Iris pigment epithelial cell (primary cell): ENCODE measurements at regions not wholly inside any gene's neighbourhood (a gene's known extent, or its start where the extent isn't known, plus 50 kb on each side); places are given as distances from the start of the nearest gene placed in this dataset.
"Not testable (repeated sequence)": the region's sequence is repeated elsewhere in the genome, so short reads cannot be mapped to it uniquely, and the experiment has no call there.

Experiments used
- DNase-seq: peaks from one replicate; pipeline ENCODE4 v3.0.0-alpha.2; 2011; ENCODE audit warnings: low read depth

DNA sequence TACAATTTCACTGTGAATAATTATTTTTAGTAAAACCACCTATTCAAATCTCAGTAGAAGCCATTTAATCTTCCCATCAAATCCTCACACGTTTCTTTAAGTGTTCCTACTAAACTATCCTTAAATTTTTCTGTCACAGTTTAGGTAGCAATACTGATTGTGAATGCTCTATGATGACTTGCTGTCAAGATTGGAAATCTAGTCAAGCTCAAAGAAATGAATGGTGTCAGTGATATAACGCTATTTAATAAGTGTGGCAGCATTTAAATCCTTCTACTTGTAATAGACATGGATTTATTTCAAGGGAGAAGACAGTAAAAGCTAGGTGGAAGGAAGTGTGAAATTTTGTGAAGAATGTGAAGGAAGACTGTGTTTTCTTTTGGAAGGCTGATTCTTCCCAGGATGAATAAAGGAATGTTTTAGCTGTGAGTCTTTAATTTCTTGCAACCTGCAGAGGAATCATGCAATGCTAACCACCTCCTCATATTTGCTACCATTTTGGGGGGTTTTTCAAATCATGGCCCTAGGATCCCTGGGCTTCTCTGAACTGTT is 936.7 kb upstream of the NEGR1 start:
- DNase-seq = no peak

DNA sequence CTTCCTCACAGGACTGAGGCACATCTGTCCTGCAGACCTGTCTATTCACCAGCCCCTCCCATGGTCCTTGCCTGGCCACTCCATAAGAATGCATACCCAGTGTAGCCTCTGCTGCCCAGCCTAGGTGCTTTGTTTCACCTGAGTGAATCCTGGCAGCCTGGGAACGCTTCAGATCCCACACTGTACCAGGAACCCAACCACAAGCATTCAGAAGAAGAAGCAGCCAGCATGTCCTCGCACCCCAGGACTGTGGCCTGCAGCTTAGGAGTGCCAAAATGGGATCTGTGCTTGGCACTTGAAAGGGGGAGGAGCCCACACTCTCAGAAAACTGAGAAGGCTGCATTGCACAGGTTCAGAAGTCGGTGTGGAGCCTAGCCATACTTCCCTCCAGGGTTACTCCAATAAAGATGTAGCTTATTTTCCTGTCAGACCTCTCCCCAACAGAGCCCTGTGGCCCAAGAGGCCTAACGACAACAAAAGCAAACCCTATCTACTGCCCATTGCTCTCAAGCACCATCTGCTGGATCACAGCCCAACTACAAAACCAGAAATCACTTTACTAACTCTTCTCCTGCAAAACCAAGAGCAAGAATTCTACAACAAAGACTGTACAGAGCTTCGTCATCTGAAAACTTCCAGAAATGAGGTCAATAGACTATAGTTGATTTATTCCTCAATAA is 923.1 kb upstream of the NEGR1 start:
- DNase-seq = no peak

DNA sequence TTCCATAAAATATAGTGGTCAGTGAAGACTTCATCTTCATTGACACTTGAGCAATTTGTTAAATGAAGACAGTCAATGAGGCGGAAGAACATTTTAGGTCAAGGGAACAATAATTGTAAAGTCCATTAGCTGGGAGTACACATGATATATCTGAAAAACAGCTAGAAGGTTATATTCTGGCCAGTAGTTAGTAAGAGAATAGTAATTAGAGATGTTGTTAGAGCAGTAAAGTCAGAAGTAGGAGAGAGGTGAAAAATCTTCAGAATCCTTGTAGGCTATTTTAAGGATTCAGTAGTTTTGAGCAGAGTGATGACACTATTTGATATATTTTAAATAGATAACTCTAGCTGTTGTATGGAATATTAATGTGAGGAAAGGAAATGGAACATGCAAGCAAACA is 915.6 kb upstream of the NEGR1 start:
- no peak for DNase-seq

DNA sequence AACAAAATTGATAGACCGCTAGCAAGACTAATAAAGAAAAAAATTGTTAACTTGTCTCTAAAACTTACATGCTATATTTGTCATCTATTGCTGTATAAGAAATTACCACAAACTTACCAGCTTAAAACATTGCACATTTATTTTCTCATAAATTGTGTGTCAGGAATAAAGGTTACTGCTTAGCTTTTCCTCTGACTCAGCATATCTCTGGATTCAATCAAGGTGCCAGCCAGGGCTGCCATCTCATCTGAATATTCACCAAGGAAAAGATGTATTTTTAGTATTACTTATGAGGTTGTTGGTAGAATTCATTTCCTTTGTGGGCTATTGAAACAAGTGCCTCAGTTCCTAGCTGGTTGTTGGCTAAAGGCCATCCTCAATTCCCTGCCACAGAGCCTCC is 912.6 kb upstream of the NEGR1 start:
- no peak for DNase-seq

DNA sequence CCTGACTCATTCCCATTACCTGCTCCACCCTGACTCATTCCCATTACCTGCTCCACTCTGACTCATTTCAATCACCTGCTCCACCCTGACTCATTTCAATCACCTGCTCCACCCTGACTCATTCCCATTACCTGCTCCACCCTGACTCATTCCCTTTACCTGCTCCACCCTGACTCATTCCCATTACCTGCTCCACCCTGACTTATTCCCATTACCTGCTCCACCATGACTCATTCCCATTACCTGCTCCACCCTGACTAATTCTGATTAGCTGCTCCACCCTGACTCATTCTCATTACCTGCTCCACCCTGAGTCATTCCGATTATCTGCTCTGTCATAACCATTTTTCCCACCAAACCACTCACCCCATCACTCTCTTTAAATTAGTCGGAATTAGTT is 901.2 kb upstream of the NEGR1 start:
- not testable (repeated sequence) for DNase-seq

DNA sequence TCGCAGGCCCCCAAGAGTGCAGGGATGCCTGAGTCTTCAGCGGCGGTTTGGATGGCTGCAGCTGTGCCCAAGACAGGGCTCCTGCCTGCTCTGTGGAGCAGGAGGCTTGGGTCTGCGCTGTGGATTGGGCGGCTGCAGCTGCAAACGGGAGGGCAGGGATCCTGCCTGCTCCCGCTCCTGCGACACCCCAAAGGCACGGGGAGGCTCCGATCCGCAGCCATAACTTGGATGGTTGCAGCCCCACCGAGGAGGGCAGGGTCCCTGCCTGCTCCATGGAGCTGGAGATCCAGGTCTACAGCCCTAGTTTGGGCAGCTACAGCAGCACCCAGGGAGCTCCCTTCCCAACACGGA is 898.8 kb upstream of the NEGR1 start:
- no peak for DNase-seq

DNA sequence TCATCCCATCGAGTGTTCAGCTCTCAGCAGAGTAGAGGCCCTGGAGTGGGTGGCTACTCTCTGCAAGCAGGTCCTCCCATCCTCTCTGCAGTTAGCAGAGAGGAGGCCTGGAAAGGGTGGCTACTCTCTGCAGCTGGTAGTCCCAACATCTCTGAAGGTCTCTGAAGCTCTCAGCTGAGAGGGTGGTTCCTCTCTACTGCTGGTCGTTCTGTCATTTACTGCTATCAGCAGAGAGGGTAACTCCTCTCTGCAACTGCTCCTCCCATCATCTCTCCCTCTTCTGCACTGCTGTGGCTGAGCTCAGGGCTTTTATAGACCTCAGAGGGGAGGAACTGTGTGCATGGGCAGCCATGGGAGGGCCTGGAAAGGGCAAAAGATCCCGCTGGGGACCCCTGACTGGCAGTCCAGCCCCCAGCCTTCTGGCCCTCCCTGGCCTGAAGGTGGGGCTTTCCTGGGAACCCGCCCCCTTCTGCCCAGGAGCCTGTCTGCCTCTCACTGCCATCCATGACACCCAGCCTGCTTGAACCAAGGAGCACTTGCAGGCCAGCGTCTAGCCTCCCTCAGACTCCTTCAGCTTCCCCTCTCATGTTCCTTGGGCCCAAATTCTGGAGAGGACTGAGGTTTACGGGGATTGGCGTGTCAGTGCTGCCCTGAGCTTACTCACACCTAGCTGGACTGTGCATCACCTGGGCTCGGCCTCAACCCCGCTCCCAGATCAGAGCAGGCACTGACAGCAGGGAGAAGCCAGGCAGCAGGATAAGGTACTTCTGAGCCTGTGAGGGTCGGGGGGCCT is 898.3 kb upstream of the NEGR1 start:
- no peak for DNase-seq

DNA sequence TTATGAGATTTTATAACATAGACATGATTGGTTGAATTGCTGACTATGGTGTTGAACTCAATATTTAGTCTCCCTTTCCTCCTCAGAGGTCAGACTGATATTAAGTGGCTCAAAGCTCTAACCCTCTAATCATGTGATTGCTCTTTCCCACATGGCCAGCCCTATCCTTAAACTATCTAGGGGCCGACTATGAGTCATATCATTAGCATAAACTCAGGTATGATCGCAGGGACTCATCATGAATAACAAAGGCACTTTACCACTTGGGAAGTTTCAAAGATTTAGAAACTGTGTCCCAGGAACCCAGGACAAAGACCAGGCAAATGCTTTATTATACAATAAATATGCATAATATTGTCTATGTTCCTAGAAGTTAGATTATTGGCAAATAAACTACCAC is 894.6 kb upstream of the NEGR1 start:
- no peak for DNase-seq

DNA sequence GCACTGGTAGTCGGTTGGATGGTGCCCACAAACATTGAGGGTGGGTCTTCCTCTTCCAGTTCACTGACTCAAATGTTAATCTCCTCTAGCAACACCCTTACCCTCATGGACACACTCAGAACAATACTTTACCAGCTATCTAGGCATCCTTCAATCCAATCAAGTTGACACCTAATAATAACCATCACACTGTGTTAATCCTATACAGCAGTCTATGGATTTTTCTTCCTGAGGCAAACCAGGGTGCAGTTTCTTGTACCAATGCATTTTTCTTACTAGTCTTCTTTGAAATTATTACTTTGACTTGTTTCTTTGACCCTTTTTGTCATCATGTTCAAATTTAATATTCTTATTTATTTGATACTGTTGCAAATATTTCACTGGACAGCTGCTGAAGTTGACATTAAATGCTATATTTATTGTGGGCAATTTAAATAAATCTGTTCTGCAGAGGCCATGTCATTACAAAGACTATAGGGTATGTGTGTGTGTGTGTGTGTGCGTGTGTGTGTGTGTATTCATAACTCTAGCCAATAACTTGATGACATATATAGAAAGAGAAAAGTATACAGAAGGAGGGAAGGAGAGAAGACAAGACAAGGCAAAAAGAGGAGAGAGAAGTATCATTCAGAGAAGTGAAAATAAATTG is 884.8 kb upstream of the NEGR1 start:
- no peak for DNase-seq

DNA sequence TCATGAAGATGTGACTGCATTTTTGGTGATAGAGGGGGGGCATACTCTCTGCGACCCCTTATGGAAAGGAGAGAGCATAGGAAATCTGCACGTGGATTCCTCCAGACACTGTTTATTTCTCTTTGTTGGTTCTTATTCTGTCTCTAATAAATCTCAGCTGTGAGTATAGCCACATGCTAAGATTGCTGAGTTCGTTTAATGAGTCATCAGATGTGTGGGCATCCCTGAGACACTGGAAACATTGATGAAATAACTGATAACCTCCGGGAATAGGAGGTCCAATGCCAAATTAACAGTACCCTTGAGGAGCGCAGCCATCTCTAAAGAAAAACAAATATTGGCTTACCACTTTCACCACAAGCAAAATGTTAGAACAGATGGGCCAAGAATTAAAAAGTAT is 880.2 kb upstream of the NEGR1 start:
- DNase-seq = no peak

DNA sequence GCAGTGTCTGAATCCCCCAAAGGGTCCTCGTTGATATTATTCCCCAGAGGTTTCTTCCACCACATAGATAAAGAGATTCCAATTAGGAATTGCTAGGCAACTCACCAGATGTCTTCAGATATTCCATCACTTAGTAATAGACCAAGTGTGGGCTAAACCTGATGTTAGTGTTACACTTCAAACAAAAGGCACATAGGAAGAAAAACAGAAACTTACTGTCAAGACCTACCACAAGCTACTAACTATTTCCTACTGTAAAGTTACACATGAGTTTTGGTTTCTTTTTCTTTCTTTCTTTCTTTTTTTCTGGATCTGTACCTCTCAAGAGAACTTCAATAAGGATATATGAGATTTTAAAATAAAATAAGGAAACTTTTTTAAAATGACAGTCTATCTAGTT is 879.1 kb upstream of the NEGR1 start:
- DNase-seq = no peak

DNA sequence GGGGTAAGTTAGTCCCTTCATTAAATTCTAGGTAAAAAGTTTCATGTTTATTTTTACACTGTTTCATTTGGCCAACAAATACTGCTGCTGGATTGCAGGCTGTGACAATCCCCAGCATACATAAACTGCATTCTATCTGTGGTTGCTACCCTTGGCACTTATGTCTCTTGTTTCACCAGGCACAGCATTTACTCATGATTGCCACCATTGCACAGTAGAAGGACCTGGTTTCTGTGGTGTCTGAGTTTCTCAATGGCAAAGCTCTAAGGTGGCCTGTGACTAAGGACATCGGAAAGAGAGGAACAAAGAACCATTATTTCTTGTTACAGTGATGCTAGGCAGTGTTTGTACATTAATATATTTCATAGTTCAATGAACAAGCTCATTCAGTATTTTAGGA is 878.4 kb upstream of the NEGR1 start:
- no peak for DNase-seq

DNA sequence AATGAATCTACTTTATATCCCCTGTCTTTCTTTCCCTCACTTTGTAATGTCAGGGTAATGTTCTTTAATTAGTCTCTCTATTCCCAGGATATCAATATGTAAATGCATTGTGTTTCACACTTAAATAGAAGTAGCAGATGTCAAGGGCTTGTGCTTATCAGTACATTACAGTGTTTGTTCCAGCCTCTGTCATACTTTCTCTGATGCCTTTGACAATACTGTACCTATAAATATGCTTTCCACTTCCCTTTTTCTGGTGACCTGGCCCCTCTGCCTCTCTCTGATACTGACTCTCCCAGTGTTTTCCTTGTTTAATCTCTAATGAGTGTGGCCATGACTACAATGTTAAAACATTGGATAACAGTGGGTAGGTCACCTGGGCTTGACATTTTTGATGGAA is 862.0 kb upstream of the NEGR1 start:
- no peak for DNase-seq

DNA sequence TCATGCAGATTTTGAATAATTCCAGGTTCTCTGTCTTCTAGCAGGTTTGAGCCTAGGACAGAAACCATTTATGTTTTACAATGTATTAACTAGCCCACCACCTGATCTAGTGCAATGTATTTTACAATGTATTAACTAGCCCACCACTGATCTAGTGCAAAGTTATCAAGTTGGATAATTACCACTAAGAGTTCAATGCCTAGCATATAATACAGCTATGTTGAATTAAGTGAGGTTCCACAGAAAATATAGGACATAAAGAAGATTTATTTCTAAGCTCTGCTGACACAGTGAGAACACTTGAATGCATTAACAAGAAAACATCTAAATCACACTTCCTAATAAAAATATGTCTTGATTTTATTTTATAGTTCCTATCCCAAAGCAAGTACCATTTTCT is 854.6 kb upstream of the NEGR1 start:
- no peak for DNase-seq

DNA sequence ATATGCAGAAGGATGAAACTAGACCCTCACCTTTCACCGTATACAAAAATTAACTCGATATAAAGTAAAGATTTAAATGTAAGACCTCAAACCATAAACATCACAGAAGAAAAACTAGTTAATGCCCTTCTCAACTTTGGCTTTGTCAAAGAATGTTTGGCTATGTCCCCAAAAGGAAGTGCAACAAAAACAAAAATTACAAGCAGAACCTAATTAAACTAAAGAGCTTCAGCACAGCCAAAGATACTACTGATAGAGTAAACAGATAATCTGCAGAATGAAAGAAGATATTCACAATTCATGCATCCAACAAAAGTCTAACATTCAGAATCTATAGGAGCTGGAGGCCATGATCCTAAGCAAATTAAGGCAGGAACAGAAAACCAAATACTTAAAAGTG is 824.6 kb upstream of the NEGR1 start:
- DNase-seq = no peak

DNA sequence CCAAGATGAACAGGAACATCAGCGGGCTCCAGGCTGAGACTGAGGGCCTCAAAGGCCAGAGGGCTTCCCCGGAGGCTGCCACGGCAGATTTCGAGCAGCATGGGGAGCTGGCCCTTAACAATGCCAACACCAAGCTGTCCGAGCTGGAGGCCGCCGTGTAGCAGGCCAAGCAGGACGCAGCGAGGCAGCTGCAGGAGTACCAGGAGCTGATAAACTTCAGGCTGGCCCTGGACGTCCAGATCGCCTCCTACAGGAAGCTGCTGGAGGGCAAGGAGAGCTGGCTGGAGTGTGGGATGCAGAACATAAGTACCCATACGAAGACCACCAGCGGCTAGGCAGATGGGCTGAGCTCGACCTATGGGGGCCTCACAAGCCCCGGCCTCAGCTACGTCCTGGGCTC is 823.4 kb upstream of the NEGR1 start:
- DNase-seq = no peak

DNA sequence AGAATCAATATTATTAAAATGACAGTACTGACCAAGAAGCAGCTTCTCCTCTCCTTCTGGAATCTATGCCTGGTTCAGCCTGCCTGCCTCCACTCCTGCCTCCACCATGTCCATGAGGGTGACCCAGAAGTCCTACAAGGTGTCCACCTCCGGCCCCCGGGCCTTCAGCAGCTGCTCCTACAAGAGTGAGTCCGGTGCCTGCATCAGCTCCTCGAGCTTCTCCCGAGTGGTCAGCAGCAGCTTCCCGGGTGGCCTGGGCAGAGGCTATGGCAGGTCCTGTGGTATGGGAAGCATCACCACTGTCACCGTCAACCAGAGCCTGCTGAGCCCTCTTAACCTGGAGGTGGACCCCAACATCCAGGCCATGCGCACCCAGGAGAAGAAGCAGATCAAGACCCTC is 822.4 kb upstream of the NEGR1 start:
- DNase-seq = no peak

DNA sequence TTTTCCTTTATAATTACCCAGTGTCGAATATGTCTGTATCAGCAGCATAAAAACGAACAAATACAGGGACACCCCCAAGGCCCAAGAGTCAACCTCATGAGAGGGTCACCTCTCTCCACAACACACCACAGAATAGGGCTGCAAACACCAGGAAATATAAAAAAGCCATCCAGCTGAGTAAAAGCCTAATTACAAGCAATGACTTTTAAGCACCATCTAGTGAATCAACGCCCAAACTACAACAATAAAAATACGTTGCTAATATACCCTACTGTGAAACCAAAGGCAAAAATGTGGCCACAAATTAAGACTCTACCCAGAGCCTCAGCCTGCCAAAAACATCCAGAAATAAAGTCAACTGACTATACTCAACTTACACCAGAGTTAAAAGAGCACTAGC is 817.9 kb upstream of the NEGR1 start:
- no peak for DNase-seq

DNA sequence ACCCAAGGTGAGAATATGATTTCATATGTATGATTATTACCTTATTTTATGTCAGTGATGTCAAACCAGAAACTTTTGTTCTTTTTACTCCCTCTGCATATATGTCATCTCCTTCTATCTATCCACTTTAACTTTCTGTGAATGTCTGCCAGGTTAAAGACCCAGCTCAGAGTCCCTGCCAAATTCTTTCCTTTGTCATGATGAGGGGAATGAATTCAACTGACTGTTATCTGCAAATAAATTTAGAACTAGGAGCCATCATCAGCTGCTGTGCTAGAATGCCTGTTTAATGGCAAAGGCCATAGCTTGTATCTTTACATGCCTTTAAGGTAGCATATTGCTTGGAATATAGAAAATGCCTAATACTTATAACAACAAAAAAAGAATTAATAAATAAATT is 815.6 kb upstream of the NEGR1 start:
- DNase-seq = no peak

DNA sequence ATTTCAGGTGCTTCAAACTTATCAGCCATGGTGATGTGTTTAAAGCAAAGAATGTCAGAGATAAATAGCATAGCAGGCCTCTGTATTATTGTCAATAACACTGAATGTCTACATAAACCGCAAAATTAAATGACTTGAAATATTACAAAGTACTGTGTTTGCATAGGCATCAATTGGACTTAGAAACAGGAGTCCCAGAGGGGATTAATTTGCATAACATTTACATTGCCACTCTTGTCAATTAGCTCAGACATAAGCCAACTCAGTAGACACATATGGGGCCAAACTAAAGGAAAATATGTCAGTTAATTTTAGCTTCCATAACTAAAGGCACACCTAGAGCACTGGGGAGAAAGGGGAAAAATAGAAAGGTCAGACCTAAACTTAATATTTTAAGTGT is 814.5 kb upstream of the NEGR1 start:
- DNase-seq = no peak

DNA sequence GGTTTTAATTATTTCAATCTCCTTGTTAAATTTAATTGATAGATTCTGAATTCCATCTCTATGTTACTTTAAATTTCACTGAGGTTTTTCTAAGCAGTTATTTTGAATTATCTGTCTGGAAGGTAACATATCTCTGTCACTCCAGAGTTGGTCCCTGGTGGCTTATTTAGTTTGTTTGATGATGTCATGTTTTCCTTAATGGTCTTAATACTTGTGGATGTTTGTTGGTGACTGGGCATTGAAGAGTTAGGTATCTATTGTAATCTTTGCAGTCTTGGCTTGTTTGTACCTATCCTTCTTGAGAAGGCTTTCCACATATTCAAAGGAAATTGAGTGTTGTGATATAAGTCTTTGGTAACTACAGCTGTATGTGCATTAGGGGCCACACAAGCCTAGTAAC is 810.0 kb upstream of the NEGR1 start:
- DNase-seq = no peak

DNA sequence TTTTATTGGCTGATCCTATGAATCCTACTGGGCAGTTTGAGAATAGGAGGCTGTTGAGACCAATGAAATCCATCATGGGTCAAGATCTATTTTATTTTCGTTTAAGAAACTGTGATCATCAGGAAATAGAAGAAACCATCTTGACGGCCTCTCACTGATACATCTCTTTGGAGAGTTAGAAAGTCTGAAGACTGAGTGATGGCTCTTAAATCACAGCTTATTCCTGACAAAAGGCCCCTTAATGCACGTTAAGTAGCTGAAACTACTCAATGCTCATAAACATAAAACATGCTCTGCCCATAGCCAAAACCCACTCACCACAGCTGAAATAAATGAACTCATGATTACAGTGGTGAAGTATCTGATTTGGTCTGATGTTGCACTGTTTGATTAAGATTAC is 784.5 kb upstream of the NEGR1 start:
- no peak for DNase-seq

DNA sequence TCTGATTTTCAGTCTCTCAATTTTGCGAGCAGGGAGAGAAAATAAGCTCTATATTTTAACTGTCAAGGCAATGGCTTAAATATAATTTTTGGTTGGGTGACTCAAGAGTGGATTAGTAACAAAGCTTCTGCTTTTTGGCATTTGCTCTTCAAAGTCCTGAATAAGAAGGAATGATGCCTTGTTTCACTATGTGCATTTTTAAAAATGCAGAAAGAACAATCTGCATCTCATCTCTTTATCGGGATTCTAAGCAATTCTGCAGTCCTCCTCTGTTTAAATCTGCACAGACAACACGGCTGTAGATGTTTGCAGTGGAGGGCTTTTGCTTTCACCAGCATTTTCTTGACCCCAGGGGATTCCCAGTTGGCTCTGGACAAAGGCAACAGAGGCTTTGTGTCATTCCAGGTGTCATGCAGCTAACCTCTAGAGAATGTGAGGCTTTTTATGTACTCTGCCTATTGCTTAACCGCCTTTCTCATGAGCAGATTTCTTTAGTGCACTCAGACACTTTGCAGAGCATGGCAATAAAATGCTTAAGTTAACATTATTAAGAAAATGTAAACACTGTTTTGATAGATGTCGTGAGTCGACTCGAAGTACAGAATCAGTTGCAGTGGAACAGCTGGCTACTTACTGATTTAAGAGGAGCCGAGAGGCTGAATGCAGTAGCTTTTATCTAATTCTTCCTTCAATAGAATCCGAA is 783.2 kb upstream of the NEGR1 start:
- DNase-seq = no peak
